NCI-H774 (cell line): ENCODE measurements at regions not wholly inside any gene's neighbourhood (a gene's known extent, or its start where the extent isn't known, plus 50 kb on each side); places are given as distances from the start of the nearest gene placed in this dataset.

ENCODE experiments used
- DNase-seq: peaks from one replicate; lab custom pipeline; 2025; lab: John Stamatoyannopoulos, UW

GRCh38 chr9:87824216-87824875, 58.3 kb upstream of the SPATA31E1 start:
- no peak for DNase-seq

- no peak for DNase-seq
Observed at GRCh38 chr9:87824886-87825285, 57.8 kb upstream of the SPATA31E1 start.

GRCh38 chr9:87826331-87826730, 56.3 kb upstream of the SPATA31E1 start:
- no peak for DNase-seq

GRCh38 chr9:87827341-87827740, 55.3 kb upstream of the SPATA31E1 start:
- DNase-seq = no peak

- DNase-seq = no peak
Observed at GRCh38 chr9:87829756-87830155, 52.9 kb upstream of the SPATA31E1 start.

GRCh38 chr9:87830446-87830845, 52.2 kb upstream of the SPATA31E1 start:
- DNase-seq = no peak

GRCh38 chr9:87831159-87831558, 51.5 kb upstream of the SPATA31E1 start:
- DNase-seq = no peak
